ENCODE measurements at regions not wholly inside any gene's neighbourhood (a gene's known extent, or its start where the extent isn't known, plus 50 kb on each side); places are given as distances from the start of the nearest gene placed in this dataset.

GRCh38 chr13:65149687-65150086, 2080.4 kb downstream of the PCDH9 start:
- TF ChIP-seq JUND (IDR thresholded peaks at IDR 0.05; ENCODE audit: low read depth, low read length) (no peak), PBX3 (IDR thresholded peaks at IDR 0.05; ENCODE audit: insufficient replicate concordance, low read depth, low read length) (no peak)
